SU-DHL-6 (cell line): ENCODE measurements at regions not wholly inside any gene's neighbourhood (a gene's known extent, or its start where the extent isn't known, plus 50 kb on each side); places are given as distances from the start of the nearest gene placed in this dataset.

Source experiments
- H2AFZ ChIP-seq: fragments of 200-600 bp; sonication (generic); 2 replicates; pipeline ENCODE4 v1.6.1; 2014; ENCODE audit warnings: low read depth, mild to moderate bottlenecking, moderate library complexity, mixed read lengths, antibody characterized with exemption, low read length; ENCODE audit not compliant: severe bottlenecking
- H3F3A ChIP-seq: fragments of 200-600 bp; shearing (Covaris generic); 2 replicates; pipeline ENCODE4 v1.6.0; 2016; ENCODE audit warnings: antibody characterized with exemption, mild to moderate bottlenecking; ENCODE audit not compliant: insufficient read depth
- H3K27ac ChIP-seq: fragments of 200-600 bp; sonication (generic); 2 replicates; pipeline ENCODE4 v1.5.1; 2016; ENCODE audit warnings: low read depth, mild to moderate bottlenecking, low read length, moderate library complexity, mixed read lengths
- H3K27me3 ChIP-seq: fragments of 200-600 bp; sonication (generic), shearing (Covaris generic); 2 replicates; pipeline ENCODE4 v1.6.0; 2014; ENCODE audit warnings: mild to moderate bottlenecking, low read length
- H3K36me3 ChIP-seq: fragments of 200-600 bp; sonication (generic); 2 replicates; pipeline ENCODE4 v1.6.1; 2014; ENCODE audit warnings: mild to moderate bottlenecking, low read length, mixed read lengths
- H3K4me2 ChIP-seq: fragments of 300-600, 200-600 bp; shearing (Covaris generic), sonication (generic); 2 replicates; pipeline ENCODE4 v1.6.0; 2014; ENCODE audit warnings: low read length, low read depth, mild to moderate bottlenecking; ENCODE audit not compliant: poor library complexity, severe bottlenecking
- H3K4me3 ChIP-seq: fragments of 200-600 bp; sonication (generic); 2 replicates; pipeline ENCODE4 v1.5.1; 2014; ENCODE audit warnings: antibody characterized with exemption, low read length, mild to moderate bottlenecking, mixed read lengths; ENCODE audit not compliant: insufficient read depth, poor library complexity, severe bottlenecking
- H3K79me2 ChIP-seq: fragments of 200-600 bp; sonication (generic); 2 replicates; pipeline ENCODE4 v1.6.1; 2014; ENCODE audit warnings: mild to moderate bottlenecking, low read length, moderate library complexity; ENCODE audit not compliant: insufficient read depth
- H3K9ac ChIP-seq: fragments of 200-600 bp; sonication (generic); 2 replicates; pipeline ENCODE4 v1.7.0; 2014; ENCODE audit warnings: mild to moderate bottlenecking, low read length
- H3K9me2 ChIP-seq: fragments of 200-600 bp; sonication (generic); replicated peaks from 2 replicates; pipeline ENCODE4 v1.6.1; 2014; ENCODE audit warnings: low read length; ENCODE audit not compliant: insufficient read depth
- H3K9me3 ChIP-seq: fragments of 200-600 bp; sonication (generic); 2 replicates; pipeline ENCODE4 v1.6.1; 2014; ENCODE audit warnings: low read length, mixed read lengths; ENCODE audit not compliant: insufficient read depth
- H4K20me1 ChIP-seq: fragments of 200-600 bp; sonication (generic); 2 replicates; pipeline ENCODE4 v1.6.1; 2014; ENCODE audit warnings: low read depth, mild to moderate bottlenecking, antibody characterized with exemption, low read length, moderate library complexity, mixed read lengths
- EZH2phosphoT487 ChIP-seq: fragments of 200-600 bp; sonication (generic), shearing (Covaris generic); conservative IDR thresholded peaks from 2 replicates; pipeline ENCODE4 v1.6.1; 2018; ENCODE audit warnings: mild to moderate bottlenecking, antibody characterized with exemption, low read length, moderate library complexity, mixed read lengths
- TF ChIP-seq, protein P1 (sequence below): fragments of 200-600 bp; sonication (generic); IDR thresholded peaks from one replicate; pipeline ENCODE4 v1.5.1; 2017; ENCODE audit warnings: antibody characterized with exemption, mild to moderate bottlenecking, low read length, moderate library complexity; ENCODE audit not compliant: insufficient read depth, poor library complexity, severe bottlenecking

DNA sequence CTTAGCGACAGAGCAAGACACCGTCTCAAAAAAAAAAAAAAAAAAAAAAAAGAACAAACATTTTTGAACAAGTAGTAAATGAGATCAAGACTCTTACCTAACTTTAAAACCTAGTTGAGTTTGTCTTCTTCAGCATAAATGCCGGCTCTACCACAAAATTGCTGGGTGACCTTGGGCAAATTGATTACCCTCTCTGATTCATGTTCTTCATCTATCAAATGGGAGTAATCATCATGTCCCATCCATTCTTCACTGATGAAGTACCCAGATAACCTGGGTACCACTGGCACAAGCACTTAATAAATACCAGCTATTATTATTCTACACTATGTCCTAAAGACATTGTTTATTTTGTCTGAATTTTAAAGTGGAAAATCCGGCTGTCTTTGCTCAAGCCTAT, 96.3 kb downstream of the ATPSCKMT start:
- Histone ChIP-seq H3K27me3 (no peaks in the 10 kb centered on the region), H2AFZ (no peak overlapping the region), H3K9me2 (no peaks in the 10 kb centered on the region), H3K4me2 (no peak overlapping the region), H3K36me3 (no peaks in the 10 kb centered on the region), H3F3A (no peaks in the 10 kb centered on the region), H3K9me3 (no peaks in the 10 kb centered on the region), H3K4me3 (no peak overlapping the region), H3K9ac (no peak overlapping the region), H4K20me1 (no peaks in the 10 kb centered on the region), H3K27ac (no peak overlapping the region), H3K79me2 (no peaks in the 10 kb centered on the region)
- TF ChIP-seq, protein P1, sequence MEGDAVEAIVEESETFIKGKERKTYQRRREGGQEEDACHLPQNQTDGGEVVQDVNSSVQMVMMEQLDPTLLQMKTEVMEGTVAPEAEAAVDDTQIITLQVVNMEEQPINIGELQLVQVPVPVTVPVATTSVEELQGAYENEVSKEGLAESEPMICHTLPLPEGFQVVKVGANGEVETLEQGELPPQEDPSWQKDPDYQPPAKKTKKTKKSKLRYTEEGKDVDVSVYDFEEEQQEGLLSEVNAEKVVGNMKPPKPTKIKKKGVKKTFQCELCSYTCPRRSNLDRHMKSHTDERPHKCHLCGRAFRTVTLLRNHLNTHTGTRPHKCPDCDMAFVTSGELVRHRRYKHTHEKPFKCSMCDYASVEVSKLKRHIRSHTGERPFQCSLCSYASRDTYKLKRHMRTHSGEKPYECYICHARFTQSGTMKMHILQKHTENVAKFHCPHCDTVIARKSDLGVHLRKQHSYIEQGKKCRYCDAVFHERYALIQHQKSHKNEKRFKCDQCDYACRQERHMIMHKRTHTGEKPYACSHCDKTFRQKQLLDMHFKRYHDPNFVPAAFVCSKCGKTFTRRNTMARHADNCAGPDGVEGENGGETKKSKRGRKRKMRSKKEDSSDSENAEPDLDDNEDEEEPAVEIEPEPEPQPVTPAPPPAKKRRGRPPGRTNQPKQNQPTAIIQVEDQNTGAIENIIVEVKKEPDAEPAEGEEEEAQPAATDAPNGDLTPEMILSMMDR, result no peak
- no peak for TF ChIP-seq EZH2phosphoT487

DNA sequence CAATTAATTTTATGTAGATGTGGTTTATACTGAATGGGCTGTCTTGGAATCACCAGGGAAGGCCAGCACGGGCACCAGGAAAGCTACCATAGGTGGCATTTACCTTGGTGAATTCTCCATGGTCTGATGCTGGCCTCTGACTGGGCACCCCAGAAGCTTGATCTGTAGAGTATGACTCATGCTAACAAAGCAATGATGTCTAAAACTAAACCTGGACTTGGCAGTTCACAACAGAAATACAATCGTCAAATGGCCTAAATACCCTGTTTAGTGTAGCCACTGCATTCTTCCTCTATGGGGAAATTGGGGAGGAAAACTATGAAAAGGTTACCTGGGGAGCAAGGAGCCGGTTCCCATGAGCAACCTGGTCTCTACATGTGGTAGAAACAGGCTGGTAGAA, 98.0 kb downstream of the ATPSCKMT start:
- Histone ChIP-seq H3K9ac (no peak overlapping the region), H3K27me3 (no peaks in the 10 kb centered on the region), H3K9me3 (no peaks in the 10 kb centered on the region), H3K27ac (no peak overlapping the region), H2AFZ (no peak overlapping the region), H3K36me3 (no peaks in the 10 kb centered on the region), H3K79me2 (no peaks in the 10 kb centered on the region), H3F3A (no peaks in the 10 kb centered on the region), H3K4me2 (no peak overlapping the region), H3K4me3 (no peak overlapping the region), H3K9me2 (no peaks in the 10 kb centered on the region), H4K20me1 (no peaks in the 10 kb centered on the region)
- no peak for TF ChIP-seq EZH2phosphoT487
- TF ChIP-seq, protein P1, result no peak

DNA sequence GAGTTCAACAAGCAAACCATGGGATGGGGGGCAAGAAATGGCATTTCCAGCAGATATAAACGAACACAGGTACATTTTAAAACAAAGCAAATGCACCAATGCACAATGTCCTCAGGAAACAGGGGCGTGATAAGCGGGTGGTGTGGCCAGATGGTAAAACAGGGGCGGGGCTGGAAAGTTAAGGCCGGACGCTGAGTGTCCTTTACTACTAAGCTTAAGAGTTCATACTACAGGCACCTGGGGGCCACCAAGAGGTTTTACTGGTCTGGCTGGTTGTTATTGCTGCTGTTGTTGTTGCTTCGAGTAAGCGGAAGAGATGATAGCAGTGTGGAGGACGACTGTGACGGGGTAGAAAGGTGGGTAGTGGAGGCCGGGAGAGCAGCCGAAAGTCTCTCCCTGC, 99.8 kb downstream of the ATPSCKMT start:
- Histone ChIP-seq H3K27ac (no peak overlapping the region), H3K79me2 (no peaks in the 10 kb centered on the region), H3K36me3 (no peaks in the 10 kb centered on the region), H3K9ac (no peak overlapping the region), H3K9me3 (no peaks in the 10 kb centered on the region), H3K27me3 (no peaks in the 10 kb centered on the region), H2AFZ (no peak overlapping the region), H3K4me3 (no peak overlapping the region), H4K20me1 (no peaks in the 10 kb centered on the region), H3F3A (no peaks in the 10 kb centered on the region), H3K9me2 (no peaks in the 10 kb centered on the region), H3K4me2 (no peak overlapping the region)
- no peak for TF ChIP-seq EZH2phosphoT487
- TF ChIP-seq, protein P1, result no peak

DNA sequence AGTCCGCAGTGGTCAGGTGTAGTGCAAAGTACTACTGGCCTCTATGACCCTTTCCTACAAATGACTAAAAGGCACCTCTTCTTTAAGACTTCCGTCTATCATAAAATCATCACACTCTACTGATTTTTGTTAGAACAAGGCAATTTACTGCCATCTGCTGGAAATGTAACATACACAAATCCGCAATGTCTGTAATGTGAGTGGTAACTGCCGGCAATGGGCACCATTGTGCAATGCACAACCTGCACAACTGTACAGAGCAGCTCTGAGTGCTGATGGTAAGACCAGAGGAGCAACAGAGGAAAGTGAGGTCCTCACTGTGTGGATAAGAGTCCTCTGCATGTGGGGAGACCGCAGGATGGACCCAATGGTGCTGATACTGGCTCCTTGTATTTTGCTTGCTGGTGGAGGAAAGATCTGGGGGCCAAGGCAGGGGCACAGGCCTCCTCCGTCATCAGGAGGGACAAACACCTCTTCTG, 103.7 kb downstream of the ATPSCKMT start:
- no peak overlapping the region for H2AFZ ChIP-seq
- TF ChIP-seq, protein P1, result peak; percentile 39
- TF ChIP-seq EZH2phosphoT487, result no peak
- no peak overlapping the region for H3K4me2 ChIP-seq
- H3K36me3 ChIP-seq, result no peaks in the 10 kb centered on the region
- no peaks in the 10 kb centered on the region for H3K9me2 ChIP-seq
- H3K9ac ChIP-seq, result no peak overlapping the region
- no peaks in the 10 kb centered on the region for H3F3A ChIP-seq
- H4K20me1 ChIP-seq, result no peaks in the 10 kb centered on the region
- no peaks in the 10 kb centered on the region for H3K9me3 ChIP-seq
- H3K79me2 ChIP-seq, result no peaks in the 10 kb centered on the region
- H3K4me3 ChIP-seq, result no peak overlapping the region
- H3K27ac ChIP-seq, result no peak overlapping the region
- no peaks in the 10 kb centered on the region for H3K27me3 ChIP-seq
